Mucosa of rectum (tissue), 2 donors: ENCODE measurements at regions not wholly inside any gene's neighbourhood (a gene's known extent, or its start where the extent isn't known, plus 50 kb on each side); places are given as distances from the start of the nearest gene placed in this dataset.

ENCODE experiments used
- H3K27ac ChIP-seq, 2 donors: one replicate each; pipeline ENCODE4 v1.7.0; 2013; ENCODE audit warnings: inconsistent platforms in 2 of 2, low read depth in 2 of 2, low read length in 2 of 2
- H3K27me3 ChIP-seq, 2 donors: one replicate each; pipeline ENCODE4 v1.7.0; 2013; ENCODE audit warnings: low read length in 2 of 2; ENCODE audit not compliant: control insufficient read depth in 2 of 2, insufficient read depth in 2 of 2
- H3K36me3 ChIP-seq, 2 donors: one replicate each; pipeline ENCODE4 v1.7.0; 2013; ENCODE audit warnings: low read length in 2 of 2; ENCODE audit not compliant: control insufficient read depth in 2 of 2, insufficient read depth in 2 of 2
- H3K4me1 ChIP-seq, 2 donors: one replicate each; pipeline ENCODE4 v1.7.0; 2013; ENCODE audit warnings: low read length in 2 of 2, mild to moderate bottlenecking in 1 of 2; ENCODE audit not compliant: control insufficient read depth in 2 of 2, insufficient read depth in 2 of 2
- H3K4me3 ChIP-seq, 2 donors: one replicate each; pipeline ENCODE4 v1.7.0; 2013; ENCODE audit warnings: low read length in 2 of 2
- H3K9ac ChIP-seq, 2 donors: one replicate each; pipeline ENCODE4 v1.7.0; 2013; ENCODE audit warnings: low read length in 2 of 2, low read depth in 1 of 2, mild to moderate bottlenecking in 1 of 2
- H3K9me3 ChIP-seq, 2 donors: one replicate each; pipeline ENCODE4 v1.7.0; 2013; ENCODE audit warnings: low read length in 2 of 2; ENCODE audit not compliant: control insufficient read depth in 2 of 2
- donor health status: healthy.
- donor health status: Normal muscosa, but diverticular disease.

- Histone ChIP-seq H3K27me3 (peaks cover 3 to 4% of the 10 kb centered on the region in 2 donors), H3K27ac (no peak overlapping the region), H3K9ac (no peak overlapping the region), H3K9me3 (no peaks in the 10 kb centered on the region), H3K4me3 (no peak overlapping the region), H3K4me1 (no peaks in the 10 kb centered on the region), H3K36me3 (no peaks in the 10 kb centered on the region)
Measured at GRCh38 chr10:78750418-78750817, 318.3 kb upstream of the ZMIZ1 start.

GRCh38 chr10:78751716-78752115 is 317.1 kb upstream of the ZMIZ1 start:
- Histone ChIP-seq H3K27ac (no peak overlapping the region), H3K4me3 (no peak overlapping the region), H3K4me1 (no peaks in the 10 kb centered on the region), H3K36me3 (no peaks in the 10 kb centered on the region), H3K9me3 (no peaks in the 10 kb centered on the region), H3K9ac (no peak overlapping the region), H3K27me3 (peaks cover 3 to 4% of the 10 kb centered on the region in 2 donors)

GRCh38 chr10:78752221-78752620 is 316.5 kb upstream of the ZMIZ1 start:
- no peak overlapping the region for H3K4me3 ChIP-seq
- no peaks in the 10 kb centered on the region for H3K9me3 ChIP-seq

GRCh38 chr10:78752708-78753107 is 316.1 kb upstream of the ZMIZ1 start:
- peaks cover 3 to 4% of the 10 kb centered on the region in 2 donors for H3K27me3 ChIP-seq
- H3K9me3 ChIP-seq, result no peaks in the 10 kb centered on the region
- H3K36me3 ChIP-seq, result no peaks in the 10 kb centered on the region
- H3K9ac ChIP-seq, result no peak overlapping the region
- no peak overlapping the region for H3K4me3 ChIP-seq
- no peaks in the 10 kb centered on the region for H3K4me1 ChIP-seq
- no peak overlapping the region for H3K27ac ChIP-seq

More at GRCh38 chr10:78752221-78752620, 316.5 kb upstream of the ZMIZ1 start:
- peaks cover 3 to 4% of the 10 kb centered on the region in 2 donors for H3K27me3 ChIP-seq
- H3K36me3 ChIP-seq, result no peaks in the 10 kb centered on the region
- no peaks in the 10 kb centered on the region for H3K4me1 ChIP-seq
- H3K9ac ChIP-seq, result no peak overlapping the region
- no peak overlapping the region for H3K27ac ChIP-seq

GRCh38 chr10:78754269-78755062 is 314.3 kb upstream of the ZMIZ1 start:
- Histone ChIP-seq H3K27ac (no peak overlapping the region), H3K4me3 (no peak overlapping the region), H3K27me3 (peaks cover 3 to 4% of the 10 kb centered on the region in 2 donors), H3K36me3 (no peaks in the 10 kb centered on the region), H3K9ac (no peak overlapping the region), H3K4me1 (no peaks in the 10 kb centered on the region), H3K9me3 (no peaks in the 10 kb centered on the region)

- Histone ChIP-seq H3K9ac (no peak overlapping the region), H3K27ac (no peak overlapping the region), H3K9me3 (no peaks in the 10 kb centered on the region), H3K4me3 (no peak overlapping the region), H3K27me3 (peaks cover 3 to 4% of the 10 kb centered on the region in 2 donors), H3K36me3 (no peaks in the 10 kb centered on the region), H3K4me1 (no peaks in the 10 kb centered on the region)
Measured at GRCh38 chr10:78755063-78755701, 313.6 kb upstream of the ZMIZ1 start.

GRCh38 chr10:78755877-78756455 is 312.8 kb upstream of the ZMIZ1 start:
- Histone ChIP-seq H3K9ac (no peak overlapping the region), H3K27ac (no peak overlapping the region), H3K36me3 (no peaks in the 10 kb centered on the region), H3K4me3 (no peak overlapping the region), H3K27me3 (peaks cover 3 to 4% of the 10 kb centered on the region in 2 donors), H3K4me1 (no peaks in the 10 kb centered on the region), H3K9me3 (no peaks in the 10 kb centered on the region)

- no peak overlapping the region for H3K9ac ChIP-seq
- no peak overlapping the region for H3K27ac ChIP-seq
- peaks cover 3 to 4% of the 10 kb centered on the region in 2 donors for H3K27me3 ChIP-seq
Measured at GRCh38 chr10:78756604-78757343, 312.0 kb upstream of the ZMIZ1 start.

GRCh38 chr10:78757344-78757925 is 311.3 kb upstream of the ZMIZ1 start:
- no peak overlapping the region for H3K4me3 ChIP-seq
- peaks cover 3 to 4% of the 10 kb centered on the region in 2 donors for H3K27me3 ChIP-seq
- H3K27ac ChIP-seq, result no peak overlapping the region
- H3K9me3 ChIP-seq, result no peaks in the 10 kb centered on the region
- no peak overlapping the region for H3K9ac ChIP-seq
- no peaks in the 10 kb centered on the region for H3K36me3 ChIP-seq
- H3K4me1 ChIP-seq, result no peaks in the 10 kb centered on the region

More at GRCh38 chr10:78756604-78757343, 312.0 kb upstream of the ZMIZ1 start:
- Histone ChIP-seq H3K4me1 (no peaks in the 10 kb centered on the region), H3K36me3 (no peaks in the 10 kb centered on the region), H3K4me3 (no peak overlapping the region), H3K9me3 (no peaks in the 10 kb centered on the region)
